ENCODE measurements at regions not wholly inside any gene's neighbourhood (a gene's known extent, or its start where the extent isn't known, plus 50 kb on each side); places are given as distances from the start of the nearest gene placed in this dataset.

DNA sequence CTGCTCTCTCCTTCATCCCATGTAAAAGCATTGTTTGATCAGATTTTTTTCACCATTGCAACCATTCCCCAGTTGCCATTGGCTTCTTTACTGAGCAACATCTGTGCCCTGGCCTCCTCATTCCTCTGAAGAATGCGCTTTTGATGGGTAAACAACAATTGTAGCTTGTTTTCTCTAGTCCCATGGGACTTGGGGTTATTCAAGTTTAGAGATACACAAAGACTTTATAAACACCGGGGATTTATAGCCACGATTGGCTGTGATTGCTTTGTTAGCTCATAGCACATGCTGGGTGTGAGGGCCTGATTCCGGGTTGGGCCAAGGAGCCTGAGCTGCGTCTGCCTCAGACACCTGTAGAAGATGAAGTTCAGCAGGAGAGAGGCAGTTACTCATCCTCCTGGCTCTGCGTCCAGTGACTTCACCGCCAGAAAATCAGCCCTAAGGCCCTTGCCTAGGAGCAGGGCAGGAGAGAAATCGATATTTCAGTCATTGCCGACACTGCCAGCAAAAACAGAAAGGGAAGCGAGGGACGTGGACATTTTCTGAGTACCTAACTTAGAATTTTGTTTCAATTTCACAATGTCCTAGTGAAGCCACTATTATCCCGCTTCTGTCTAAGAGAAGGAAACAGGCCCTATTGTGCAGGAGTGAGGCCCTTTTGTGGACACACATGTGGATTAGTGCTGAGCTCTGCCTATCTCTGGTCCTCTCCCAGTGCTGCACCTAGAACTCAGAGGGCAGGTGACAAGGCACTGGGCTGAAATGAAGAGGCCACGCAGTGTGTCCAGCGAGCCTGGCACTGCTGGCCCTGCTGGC lies 159.8 kb upstream of the USP24 start:
- no peak for DNase-seq (ENCODE audit: low read depth)

DNA sequence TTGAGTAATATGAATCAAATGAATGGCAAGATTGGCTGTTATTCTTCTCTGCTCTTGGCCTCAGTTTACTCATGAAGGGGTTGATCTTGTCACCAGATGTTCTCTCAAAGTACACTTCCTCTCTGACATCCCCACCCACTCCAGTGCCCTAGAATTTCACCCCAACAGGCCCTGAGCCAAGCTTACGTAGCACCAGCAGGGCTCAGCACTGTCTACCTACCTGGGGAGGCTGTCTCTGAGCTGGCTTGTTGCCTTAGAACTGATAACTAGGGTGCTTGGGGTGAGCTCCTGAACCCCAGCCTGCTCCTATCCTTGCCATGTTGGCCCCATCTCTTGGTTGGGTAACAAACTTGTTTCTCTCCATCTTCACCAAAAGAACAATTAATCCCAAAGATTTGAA lies 159.1 kb upstream of the USP24 start:
- no peak for DNase-seq (ENCODE audit: low read depth)

DNA sequence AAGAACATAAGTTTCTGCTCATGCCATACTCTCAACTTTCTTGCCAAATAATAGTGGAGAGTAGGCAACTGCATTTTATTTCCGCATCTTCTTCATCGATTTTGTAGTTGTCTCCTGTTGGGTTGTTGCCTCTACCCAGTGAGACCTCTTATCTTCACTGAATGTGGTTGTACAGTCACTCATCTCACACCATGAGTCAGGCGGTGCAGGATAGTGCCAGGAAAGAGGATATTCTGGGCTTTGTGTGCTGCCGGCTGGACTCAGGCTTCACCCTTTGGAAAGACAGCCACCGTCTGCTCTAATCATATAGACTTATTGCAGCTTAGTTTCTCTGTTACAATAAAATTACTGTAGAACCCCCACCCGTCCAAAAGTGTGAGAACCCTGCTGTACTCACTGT lies 154.3 kb upstream of the USP24 start:
- DNase-seq (ENCODE audit: low read depth) = no peak

DNA sequence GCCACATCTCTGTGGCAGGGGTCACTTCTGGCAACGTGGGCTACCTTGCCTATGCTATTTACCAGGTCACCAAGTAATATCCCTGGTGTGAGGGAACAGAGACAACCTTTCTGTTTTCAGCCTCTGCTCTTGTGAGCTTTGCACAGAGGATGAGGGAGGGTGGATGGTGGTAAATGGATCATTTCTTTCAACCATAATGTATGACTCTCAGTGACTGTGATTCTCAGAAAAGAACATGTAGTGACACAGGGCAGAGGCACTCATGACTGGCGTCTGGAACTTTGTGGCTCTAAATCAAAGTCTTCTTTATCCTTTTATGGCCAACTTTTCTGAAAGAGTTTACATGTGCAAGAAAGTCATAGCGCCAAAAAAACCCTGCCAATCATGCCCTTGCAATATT lies 153.5 kb upstream of the USP24 start:
- DNase-seq (ENCODE audit: low read depth) = no peak

DNA sequence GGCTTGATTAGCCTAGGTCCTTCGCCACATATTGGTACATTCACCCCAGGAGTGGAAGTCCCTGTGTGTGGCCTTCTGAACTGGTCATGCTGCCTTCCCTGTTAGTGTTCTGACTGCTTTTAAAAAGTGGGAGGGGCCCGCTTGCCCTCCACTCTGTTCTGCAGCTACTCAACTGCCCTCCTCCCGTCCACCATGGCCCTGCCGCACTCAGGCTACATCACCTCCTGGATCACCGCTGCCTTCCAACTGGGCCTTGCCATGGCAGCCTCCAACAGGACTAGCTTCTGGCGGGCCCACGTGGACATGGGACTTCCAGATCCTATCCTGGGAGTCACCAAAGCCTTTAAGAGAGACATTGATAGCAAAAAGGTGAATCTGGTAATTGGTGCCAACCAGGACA lies 152.1 kb upstream of the USP24 start:
- DNase-seq (ENCODE audit: low read depth) = no peak

DNA sequence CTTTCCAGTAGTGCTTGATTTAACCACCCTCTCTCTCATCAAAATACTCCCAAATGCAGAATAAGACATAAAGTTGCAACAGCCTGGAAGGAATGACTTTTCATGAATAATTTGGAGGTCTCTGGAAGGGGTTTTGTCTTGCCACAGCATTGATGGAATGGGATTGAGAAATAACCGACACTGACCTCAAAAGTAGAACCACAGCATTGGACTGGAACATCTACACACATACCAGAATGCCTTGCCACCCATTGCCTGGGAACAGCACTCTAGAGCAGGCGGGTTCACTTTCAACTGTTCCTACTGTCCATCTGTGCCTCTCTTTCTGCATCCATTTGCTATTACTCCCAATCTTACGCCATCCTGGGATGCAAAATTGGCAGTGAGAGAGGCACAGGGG lies 149.1 kb upstream of the USP24 start:
- no peak for DNase-seq (ENCODE audit: low read depth)

DNA sequence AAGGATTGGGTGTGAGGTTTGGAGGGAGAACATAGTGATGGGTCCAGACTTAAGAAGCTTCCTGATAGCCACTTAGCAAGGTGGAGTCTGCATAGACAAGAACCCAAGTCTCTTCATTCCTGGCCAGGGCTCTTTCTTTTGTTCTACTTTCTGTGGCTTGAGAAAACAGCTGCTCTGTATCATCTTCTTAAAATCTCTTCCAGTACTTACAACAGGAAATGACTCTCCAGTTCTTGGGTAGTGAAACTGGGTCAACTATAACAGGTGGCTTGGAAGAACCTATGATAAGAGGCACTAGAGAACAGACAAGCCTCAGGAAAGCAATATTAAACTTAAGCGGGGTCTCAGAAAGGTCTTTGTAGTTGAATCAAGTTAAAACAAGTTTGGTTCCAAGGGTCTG lies 148.1 kb upstream of the USP24 start:
- DNase-seq (ENCODE audit: low read depth) = no peak

DNA sequence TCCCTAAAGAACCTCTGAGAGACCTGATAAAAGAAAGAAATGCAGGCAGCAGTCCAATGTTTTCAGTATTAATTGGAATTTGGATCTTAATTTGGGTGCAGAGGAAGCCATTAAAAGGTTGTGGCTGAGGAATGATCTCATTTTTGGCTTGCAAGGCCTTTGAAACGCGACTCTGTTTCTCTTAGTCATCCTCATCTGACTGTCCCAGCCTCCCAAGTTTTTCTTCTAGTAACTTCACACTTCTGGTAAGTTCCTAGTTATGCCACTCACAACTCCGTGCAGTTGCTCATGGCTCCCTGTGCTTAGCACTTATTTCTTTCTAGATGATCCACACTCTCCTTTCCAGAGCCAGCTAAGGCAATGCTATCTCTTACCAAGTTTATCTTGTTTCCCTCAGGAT lies 147.4 kb upstream of the USP24 start:
- peak; percentile 83 for DNase-seq (ENCODE audit: low read depth)

DNA sequence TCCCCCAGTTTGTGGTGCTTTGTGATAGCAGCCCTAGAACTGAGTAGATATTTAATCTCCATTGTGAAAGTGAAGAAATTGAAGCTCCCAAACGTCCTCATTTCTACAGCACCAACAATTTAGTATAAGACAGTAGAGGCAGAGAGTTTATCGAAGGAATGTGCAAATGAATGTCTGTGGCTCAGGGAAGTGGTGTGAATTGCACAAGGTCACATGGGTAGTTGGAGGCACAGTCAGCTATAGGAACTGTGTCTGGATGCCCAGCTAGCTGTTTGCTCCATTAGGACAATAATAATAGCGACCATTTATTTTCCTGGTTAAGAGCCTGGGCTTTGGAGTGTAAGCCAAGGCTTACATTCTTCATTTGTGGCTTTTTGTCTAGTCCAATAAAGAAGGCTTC lies 144.4 kb upstream of the USP24 start:
- no peak for DNase-seq (ENCODE audit: low read depth)

DNA sequence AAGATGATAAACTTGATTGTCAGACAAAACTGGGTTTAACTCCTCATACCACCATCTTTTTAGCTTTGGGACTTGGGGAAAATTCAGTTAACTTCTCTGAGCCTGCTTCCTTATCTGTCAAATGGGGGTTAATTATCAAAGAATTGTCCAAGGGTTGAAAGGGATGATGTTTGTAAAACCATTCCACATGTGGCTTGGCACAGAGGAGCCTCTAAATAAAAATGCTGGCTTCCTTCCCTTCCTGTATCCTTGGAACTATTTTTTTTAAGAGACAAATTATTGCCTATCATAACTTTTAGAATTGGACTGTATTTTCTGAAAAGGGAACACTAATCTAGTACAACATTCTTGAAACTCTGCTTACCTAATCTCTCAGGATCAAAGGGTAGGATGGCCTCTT lies 143.4 kb upstream of the USP24 start:
- no peak for DNase-seq (ENCODE audit: low read depth)

DNA sequence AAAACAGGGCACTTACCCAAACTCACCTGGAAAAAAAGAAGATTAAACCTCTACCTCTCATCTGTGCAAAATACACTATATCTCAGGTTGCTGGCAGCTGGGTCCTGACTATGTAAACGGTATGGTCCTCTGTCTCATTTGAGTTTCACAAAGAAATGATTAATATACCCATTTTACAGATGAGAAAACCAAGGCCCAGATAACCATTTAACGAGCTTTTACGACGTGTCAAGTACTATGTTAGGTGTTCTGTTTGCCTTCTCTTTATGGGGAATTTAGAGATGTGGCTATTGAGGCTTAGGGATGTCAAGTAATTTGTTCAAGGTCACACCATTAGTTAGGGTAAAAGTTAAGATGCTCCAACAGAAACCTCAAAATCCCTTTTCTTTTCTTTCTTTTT lies 140.4 kb upstream of the USP24 start:
- no peak for DNase-seq (ENCODE audit: low read depth)

DNA sequence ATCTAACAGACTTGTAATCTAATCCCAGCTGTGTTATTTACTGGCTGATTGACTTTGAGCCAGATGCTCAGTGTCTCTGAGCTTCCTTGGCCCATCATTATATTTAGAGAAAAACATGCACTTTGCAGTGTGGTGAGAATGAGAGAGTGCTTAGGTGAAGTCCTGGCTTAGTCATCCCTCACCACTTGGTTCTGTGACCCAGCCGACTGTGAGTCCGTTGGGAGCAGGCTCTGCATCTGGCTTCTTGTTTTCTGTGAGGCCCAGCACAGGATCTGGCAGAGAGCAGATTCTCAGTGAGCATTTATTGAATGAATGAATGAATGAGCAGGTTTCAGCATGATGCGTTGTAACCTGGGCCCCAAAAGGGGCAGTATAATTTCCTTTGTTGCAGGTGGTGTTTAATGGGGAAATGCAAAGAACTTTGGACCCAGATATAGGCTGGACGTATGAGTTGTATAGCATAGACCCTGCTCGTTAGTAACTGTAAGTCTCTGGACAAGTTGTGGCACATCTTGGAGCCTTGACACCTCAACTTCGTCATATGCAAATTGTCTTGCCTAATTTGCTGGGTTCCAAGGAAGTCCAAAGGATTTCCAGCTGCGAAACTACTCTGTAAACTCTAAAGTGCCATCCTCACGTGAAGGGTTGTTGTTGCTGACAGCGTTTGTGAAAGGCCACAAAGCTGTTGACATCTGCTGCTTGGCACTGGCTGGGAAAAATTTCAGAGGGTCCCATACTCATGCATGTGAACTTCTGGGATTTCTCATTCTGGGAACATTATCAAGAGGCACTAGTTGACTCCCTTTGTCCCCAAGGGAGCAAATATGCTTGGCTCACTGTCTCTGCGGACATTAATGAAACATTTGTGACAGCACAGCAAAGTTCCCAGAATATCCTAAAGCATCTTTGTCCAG lies 138.8 kb upstream of the USP24 start:
- DNase-seq (ENCODE audit: low read depth) = no peak

DNA sequence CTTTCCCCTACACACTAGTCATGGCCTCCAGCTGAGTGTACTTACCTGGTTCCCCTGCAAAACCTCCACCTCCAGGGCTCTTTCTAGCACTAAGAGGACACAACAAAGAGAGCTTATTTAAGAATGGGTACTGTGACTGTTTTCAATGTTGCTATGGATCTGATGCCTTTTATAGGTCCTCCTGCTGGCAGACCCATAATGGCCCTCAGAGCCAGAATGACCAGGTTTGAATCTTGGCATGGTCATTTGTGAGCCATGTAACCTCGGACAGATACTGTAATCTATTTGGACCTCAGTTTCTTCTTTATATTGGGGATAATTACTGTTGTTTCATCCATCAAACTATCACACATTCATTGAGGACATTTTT lies 137.6 kb upstream of the USP24 start:
- no peak for DNase-seq (ENCODE audit: low read depth)

DNA sequence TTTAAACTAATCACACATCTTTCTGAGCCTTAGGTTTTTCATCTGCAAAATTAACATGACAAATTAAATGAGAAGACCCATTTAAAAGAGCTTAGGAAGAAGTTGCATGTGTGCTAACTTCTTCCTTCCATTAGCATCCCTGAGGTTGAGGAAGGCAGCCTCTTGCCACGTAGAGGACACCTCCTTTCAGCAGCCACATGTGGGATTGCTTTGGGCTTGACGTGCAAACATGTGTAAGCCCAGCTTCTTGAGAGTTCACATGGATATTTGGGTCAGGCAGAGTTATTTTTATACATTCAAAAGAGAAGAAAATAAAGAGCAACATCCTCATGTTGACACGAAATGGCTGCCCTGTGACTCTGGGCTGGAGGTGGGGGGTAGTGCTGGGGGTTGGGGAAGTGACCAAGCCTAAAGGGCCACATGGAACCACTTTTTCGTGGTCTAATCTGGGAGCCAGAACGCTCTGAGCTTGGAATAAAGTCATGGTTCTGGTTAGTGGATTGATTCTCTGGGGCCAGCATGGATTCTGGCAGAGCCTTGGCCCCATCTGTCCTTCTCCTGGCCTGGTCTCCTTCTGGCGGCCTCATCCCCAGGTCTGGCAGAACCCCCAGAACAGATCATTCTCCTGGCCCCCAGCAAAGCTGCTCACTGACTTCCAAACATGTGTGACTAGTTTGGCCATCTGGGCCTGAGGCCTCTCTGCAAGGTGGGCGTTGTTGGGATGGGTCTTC lies 137.1 kb upstream of the USP24 start:
- DNase-seq (ENCODE audit: low read depth) = no peak

DNA sequence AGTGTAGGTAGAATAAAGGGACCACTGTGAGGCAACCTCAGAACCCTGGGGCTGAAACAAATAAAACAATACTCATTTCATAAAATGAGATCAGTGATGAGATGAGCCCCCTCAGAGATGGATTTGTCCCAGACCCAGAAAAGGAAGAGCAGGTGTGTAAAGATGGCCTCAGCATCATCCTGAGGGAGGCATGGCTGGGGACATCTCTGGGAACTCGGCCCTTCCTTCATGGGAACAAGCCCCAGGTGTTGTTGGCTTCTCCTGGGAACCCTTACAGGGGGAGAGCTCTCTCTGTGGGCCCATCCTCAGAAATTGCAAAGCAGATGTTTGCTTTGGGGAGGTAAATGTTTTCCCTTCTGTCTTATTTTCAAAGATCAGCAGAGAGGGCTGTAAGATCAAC lies 133.2 kb upstream of the USP24 start:
- no peak for DNase-seq (ENCODE audit: low read depth)

DNA sequence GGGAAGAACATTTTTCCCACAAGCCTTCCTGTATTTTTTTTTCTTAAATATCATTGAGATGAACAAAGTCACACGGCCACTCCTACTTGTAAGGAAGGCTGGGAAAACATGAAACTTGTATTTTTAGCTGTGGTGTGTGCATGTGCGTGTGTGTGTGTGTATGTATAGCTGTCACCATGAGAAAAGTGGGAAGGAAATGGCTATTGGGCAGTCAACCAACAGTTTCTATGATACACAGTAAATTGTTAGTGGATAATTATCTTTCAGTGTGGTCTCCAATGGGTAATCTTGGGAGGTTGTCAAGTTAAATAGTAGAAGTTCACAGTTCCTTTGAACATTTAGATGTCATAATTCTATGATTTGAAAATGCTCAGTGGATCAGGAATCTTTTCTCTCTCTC lies 132.7 kb upstream of the USP24 start:
- peak; percentile 19 for DNase-seq (ENCODE audit: low read depth)

DNA sequence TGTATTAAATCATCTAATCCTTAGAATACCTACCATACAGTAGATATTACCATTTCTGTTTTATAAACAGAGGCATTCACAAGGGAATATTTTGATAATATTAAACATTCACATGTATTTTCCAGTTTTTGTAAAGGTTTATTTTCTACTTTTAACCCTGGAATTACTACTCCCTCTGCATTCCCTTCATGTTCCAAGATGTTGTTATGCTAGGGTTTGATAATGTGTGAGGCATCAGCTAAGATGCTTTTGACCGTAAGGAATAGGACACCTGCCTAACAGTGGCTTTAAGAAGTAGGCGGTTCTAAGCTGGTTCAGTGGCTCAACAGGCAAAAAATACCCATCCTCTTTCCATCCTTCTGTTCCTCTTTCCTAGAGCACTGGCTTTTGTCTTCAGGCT lies 131.9 kb upstream of the USP24 start:
- no peak for DNase-seq (ENCODE audit: low read depth)

DNA sequence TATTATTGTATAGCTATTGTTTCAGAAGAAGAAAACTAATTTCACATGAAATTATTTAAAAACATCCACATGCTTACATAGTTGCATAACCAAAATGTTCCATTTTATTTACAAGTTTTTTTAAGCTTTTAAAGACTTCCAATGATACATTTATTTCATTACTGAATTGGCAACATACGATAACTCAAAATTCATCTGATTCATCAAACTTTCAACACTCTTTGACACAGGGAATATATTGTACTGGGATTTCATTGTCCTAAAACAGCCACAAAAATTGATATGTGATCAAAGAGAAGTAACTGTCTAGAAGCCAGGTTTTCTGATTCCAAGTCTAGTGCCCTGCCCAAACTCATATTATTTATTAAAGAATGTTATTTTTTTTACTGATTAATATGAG lies 131.4 kb upstream of the USP24 start:
- DNase-seq (ENCODE audit: low read depth) = no peak

DNA sequence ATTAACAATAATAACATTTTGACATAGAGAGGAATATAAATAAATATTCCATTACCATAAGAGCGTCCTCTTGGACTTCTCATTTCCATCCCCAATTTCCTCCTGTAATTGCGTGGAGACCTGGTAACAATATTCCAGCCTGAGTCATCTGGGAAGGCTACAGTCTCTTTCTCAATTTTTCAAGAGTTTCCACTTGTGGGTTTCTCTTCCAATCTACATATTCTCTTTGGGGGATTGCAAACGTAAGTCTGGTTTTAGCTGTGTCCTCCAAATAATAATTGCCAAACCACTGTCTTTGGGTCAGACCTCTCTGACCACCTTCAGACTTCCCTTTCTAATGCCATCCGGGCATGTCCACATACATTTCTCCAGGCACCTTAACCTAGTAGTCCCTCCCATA lies 124.5 kb upstream of the USP24 start:
- DNase-seq (ENCODE audit: low read depth) = no peak

DNA sequence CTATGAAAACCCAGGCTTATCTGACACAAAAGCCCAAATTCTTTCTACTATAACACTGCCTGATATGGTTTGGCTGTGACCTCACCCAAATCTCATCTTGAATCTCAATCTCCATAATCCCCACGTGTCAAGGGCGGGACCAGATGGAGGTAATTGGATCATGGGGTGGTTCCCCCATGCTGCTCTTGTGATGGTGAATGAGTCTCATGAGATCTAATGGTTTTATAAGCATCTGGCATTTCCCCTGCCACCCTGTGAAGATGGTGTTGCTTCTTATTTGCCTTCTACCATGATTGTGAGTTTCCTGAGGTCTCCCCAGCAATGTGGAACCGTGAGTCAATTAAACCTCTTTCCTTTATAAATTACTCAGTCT lies 123.3 kb upstream of the USP24 start:
- no peak for DNase-seq (ENCODE audit: low read depth)

DNA sequence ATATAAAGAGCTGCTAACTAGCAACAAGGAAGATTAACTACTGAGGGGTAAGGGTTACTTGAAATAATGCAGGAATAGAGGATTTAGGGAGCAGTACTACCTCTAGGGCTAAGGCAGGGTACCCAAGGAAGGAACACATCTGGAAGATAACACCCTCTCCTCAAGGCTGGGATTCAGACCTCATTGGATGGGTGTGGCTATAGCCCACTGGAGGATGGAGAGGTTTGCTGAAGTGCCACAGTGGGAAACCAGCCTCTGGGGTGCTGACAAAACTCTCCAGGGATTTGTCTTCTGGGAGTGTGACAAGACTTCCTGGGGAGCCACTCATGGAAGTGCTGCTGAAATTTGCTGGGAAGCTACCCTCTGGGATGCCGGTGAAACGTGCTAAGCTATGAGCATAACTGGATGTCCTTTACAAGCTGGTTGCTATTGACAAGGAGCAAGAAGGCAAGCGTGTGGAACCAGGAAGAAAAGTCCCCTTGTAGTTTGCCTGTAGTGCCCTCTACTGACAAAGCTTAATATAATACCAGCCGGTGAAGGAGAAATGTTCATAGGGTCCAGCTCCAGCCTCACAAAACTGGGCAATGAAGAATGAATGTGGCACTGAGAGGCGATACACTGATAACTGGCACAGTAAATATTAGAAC lies 122.8 kb upstream of the USP24 start:
- no peak for DNase-seq (ENCODE audit: low read depth)

DNA sequence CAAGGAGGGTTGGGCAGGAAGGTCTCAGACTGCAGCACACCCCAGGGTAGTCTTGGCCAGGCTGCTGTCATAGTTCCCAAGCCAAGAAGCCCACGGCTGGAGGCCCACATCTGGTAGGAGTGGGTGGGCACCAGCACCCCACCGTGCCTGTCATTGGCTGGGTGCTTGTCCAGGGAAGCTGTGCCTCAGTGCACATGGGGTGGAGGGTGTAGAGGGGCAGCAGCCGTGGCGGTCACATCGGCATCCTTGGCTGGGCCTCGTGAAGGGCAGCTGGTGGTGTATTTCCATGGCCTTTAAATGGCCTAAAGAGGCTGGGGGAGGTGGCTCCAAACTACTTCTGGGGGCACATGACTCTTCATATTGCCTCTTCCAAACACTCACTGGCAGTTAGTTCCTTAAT lies 119.6 kb upstream of the USP24 start:
- DNase-seq (ENCODE audit: low read depth) = no peak

Measured in stromal cell of bone marrow (primary cell).